ENCODE measurements at regions not wholly inside any gene's neighbourhood (a gene's known extent, or its start where the extent isn't known, plus 50 kb on each side); places are given as distances from the start of the nearest gene placed in this dataset.

GRCh38 chr21:38097789-38098188, 159.0 kb upstream of the KCNJ15 start:
- H3K36me3 Mint-ChIP-seq (ENCODE audit: low read depth), result no peaks in the 10 kb centered on the region
- TF ChIP-seq, protein P1, sequence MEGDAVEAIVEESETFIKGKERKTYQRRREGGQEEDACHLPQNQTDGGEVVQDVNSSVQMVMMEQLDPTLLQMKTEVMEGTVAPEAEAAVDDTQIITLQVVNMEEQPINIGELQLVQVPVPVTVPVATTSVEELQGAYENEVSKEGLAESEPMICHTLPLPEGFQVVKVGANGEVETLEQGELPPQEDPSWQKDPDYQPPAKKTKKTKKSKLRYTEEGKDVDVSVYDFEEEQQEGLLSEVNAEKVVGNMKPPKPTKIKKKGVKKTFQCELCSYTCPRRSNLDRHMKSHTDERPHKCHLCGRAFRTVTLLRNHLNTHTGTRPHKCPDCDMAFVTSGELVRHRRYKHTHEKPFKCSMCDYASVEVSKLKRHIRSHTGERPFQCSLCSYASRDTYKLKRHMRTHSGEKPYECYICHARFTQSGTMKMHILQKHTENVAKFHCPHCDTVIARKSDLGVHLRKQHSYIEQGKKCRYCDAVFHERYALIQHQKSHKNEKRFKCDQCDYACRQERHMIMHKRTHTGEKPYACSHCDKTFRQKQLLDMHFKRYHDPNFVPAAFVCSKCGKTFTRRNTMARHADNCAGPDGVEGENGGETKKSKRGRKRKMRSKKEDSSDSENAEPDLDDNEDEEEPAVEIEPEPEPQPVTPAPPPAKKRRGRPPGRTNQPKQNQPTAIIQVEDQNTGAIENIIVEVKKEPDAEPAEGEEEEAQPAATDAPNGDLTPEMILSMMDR (conservative IDR thresholded peaks at IDR 0.05), result no peak
- Histone ChIP-seq H3K4me3 (ENCODE audit: low read length) (no peak overlapping the region), H3K4me1 (ENCODE audit: control insufficient read depth, insufficient read depth, low read length) (no peaks in the 10 kb centered on the region), H3K9me3 (ENCODE audit: control insufficient read depth, low read length) (peaks cover 6% of the 10 kb centered on the region), H3K36me3 (ENCODE audit: control insufficient read depth, insufficient read depth, low read length) (no peaks in the 10 kb centered on the region), H3K27me3 (ENCODE audit: control insufficient read depth, insufficient read depth, low read length, poor library complexity, severe bottlenecking) (no peaks in the 10 kb centered on the region), H3K27ac (ENCODE audit: low read depth, low read length) (no peak overlapping the region), H3K9ac (ENCODE audit: extremely low read depth, low read length, poor library complexity, severe bottlenecking) (no peak overlapping the region)
- DNase-seq, result no peak
- H3K27ac Mint-ChIP-seq, result no peak overlapping the region
- H3K4me1 Mint-ChIP-seq, result peaks cover 2% of the 10 kb centered on the region
- H3K4me3 Mint-ChIP-seq, result no peak overlapping the region
- H3K9me3 Mint-ChIP-seq, result peaks cover 11% of the 10 kb centered on the region
- no peaks in the 10 kb centered on the region for H3K27me3 Mint-ChIP-seq (ENCODE audit: insufficient read depth)

GRCh38 chr21:38112219-38112789, 144.5 kb upstream of the KCNJ15 start:
- H3K9me3 ChIP-seq (ENCODE audit: control insufficient read depth, low read length), result no peaks in the 10 kb centered on the region
- H3K9ac ChIP-seq (ENCODE audit: extremely low read depth, low read length, poor library complexity, severe bottlenecking), result no peak overlapping the region
- no peak overlapping the region for H3K4me3 Mint-ChIP-seq
- H3K36me3 ChIP-seq (ENCODE audit: control insufficient read depth, insufficient read depth, low read length), result no peaks in the 10 kb centered on the region
- H3K4me1 ChIP-seq (ENCODE audit: control insufficient read depth, insufficient read depth, low read length), result no peaks in the 10 kb centered on the region
- DNase-seq, result no peak
- TF ChIP-seq, protein P1 (conservative IDR thresholded peaks at IDR 0.05), result no peak
- H3K27me3 ChIP-seq (ENCODE audit: control insufficient read depth, insufficient read depth, low read length, poor library complexity, severe bottlenecking), result no peaks in the 10 kb centered on the region
- no peak overlapping the region for H3K4me3 ChIP-seq (ENCODE audit: low read length)
- peaks cover 13% of the 10 kb centered on the region for H3K9me3 Mint-ChIP-seq
- peaks cover 1% of the 10 kb centered on the region for H3K4me1 Mint-ChIP-seq
- no peaks in the 10 kb centered on the region for H3K36me3 Mint-ChIP-seq (ENCODE audit: low read depth)
- no peak overlapping the region for H3K27ac Mint-ChIP-seq
- H3K27me3 Mint-ChIP-seq (ENCODE audit: insufficient read depth), result peaks cover 4% of the 10 kb centered on the region
- H3K27ac ChIP-seq (ENCODE audit: low read depth, low read length), result no peak overlapping the region
- 97% methylated on average over 3 of the region's 3 CpGs; no CpG with 5 or more reads in 1 of the 2 experiments for WGBS, 2 experiments (ENCODE audit: insufficient coverage in 1 of 2, insufficient read length in 1 of 2)

- no peaks in the 10 kb centered on the region for H3K27me3 ChIP-seq (ENCODE audit: control insufficient read depth, insufficient read depth, low read length, poor library complexity, severe bottlenecking)
- TF ChIP-seq, protein P1 (conservative IDR thresholded peaks at IDR 0.05), result no peak
- peaks cover 4% of the 10 kb centered on the region for H3K9me3 Mint-ChIP-seq
- no peak overlapping the region for H3K27ac Mint-ChIP-seq
- no peak for DNase-seq
- no peak overlapping the region for H3K9ac ChIP-seq (ENCODE audit: extremely low read depth, low read length, poor library complexity, severe bottlenecking)
- H3K4me3 ChIP-seq (ENCODE audit: low read length), result no peak overlapping the region
- H3K36me3 Mint-ChIP-seq (ENCODE audit: low read depth), result no peaks in the 10 kb centered on the region
- H3K9me3 ChIP-seq (ENCODE audit: control insufficient read depth, low read length), result no peaks in the 10 kb centered on the region
- H3K27ac ChIP-seq (ENCODE audit: low read depth, low read length), result no peak overlapping the region
- H3K4me3 Mint-ChIP-seq, result no peak overlapping the region
- no peaks in the 10 kb centered on the region for H3K36me3 ChIP-seq (ENCODE audit: control insufficient read depth, insufficient read depth, low read length)
- 100% methylated on average over 2 of the region's 2 CpGs; no CpG with 5 or more reads in 1 of the 2 experiments for WGBS, 2 experiments (ENCODE audit: insufficient coverage in 1 of 2, insufficient read length in 1 of 2)
- H3K4me1 ChIP-seq (ENCODE audit: control insufficient read depth, insufficient read depth, low read length), result no peaks in the 10 kb centered on the region
- H3K4me1 Mint-ChIP-seq, result peaks cover 1% of the 10 kb centered on the region
- peaks cover 4% of the 10 kb centered on the region for H3K27me3 Mint-ChIP-seq (ENCODE audit: insufficient read depth)
Observed at GRCh38 chr21:38114717-38115333, 142.0 kb upstream of the KCNJ15 start.
